Gastrocnemius medialis (tissue), 4 donors: ENCODE measurements at regions not wholly inside any gene's neighbourhood (a gene's known extent, or its start where the extent isn't known, plus 50 kb on each side); places are given as distances from the start of the nearest gene placed in this dataset.

ENCODE experiments used
- CTCF ChIP-seq, 5 experiments: fragments of 450-650 bp in 3 of 5; fragments of 200-600 bp in 2 of 5; sonication (generic) in 2 of 5; IDR thresholded peaks in 4 of 5; conservative IDR thresholded peaks in 1 of 5; 1 replicate in 4 of 5; 2 replicates in 1 of 5; pipeline ENCODE4 v1.5.1; 2016 to 2019; ENCODE audit warnings: antibody characterized with exemption in 5 of 5, mild to moderate bottlenecking in 3 of 5, moderate library complexity in 3 of 5
- POLR2A ChIP-seq, 2 donors: fragments of 450-650 bp; IDR thresholded peaks; one replicate each; pipeline ENCODE4 v1.6.1; 2017; ENCODE audit warnings: antibody characterized with exemption in 2 of 2, mild to moderate bottlenecking in 2 of 2, moderate library complexity in 2 of 2

GRCh38 chr1:238336531-238336930 is 445.8 kb upstream of the ZP4 start:
- TF ChIP-seq CTCF (IDR thresholded peaks at IDR 0.05 in 4 of 5, conservative IDR thresholded peaks at IDR 0.05 in 1 of 5) = no peak
- no peak for TF ChIP-seq POLR2A (IDR thresholded peaks at IDR 0.05)
